ENCODE measurements at regions not wholly inside any gene's neighbourhood (a gene's known extent, or its start where the extent isn't known, plus 50 kb on each side); places are given as distances from the start of the nearest gene placed in this dataset.

GRCh38 chr6:147922799-147923198 lies 414.3 kb downstream of the SAMD5 start:
- FAIRE-seq = no peak
- Histone ChIP-seq H4K20me1 (replicated peaks in 1 of 2; ENCODE audit: control insufficient read depth in 1 of 2, insufficient read depth in 2 of 2, low read length in 2 of 2) (no peaks in the 10 kb centered on the region), H3K27me3 (replicated peaks in 1 of 4; ENCODE audit: control insufficient read depth in 3 of 4, extremely low read depth in 1 of 4, insufficient read depth in 3 of 4, low read length in 3 of 4) (no peaks in the 10 kb centered on the region), H2AK5ac (ENCODE audit: low read depth, low read length) (no peak overlapping the region), H3K4me2 (ENCODE audit: insufficient read depth in 1 of 2, low read depth in 2 of 2, low read length in 2 of 2) (no peak overlapping the region), H3K56ac (replicated peaks; ENCODE audit: insufficient read length, low read depth, low read length) (no peak overlapping the region), H4K91ac (replicated peaks; ENCODE audit: insufficient read length, low read length) (no peak overlapping the region), H3K4ac (replicated peaks; ENCODE audit: insufficient read length, low read depth, low read length) (no peak overlapping the region), H3K79me2 (ENCODE audit: control insufficient read depth in 1 of 2, insufficient read depth in 2 of 2, low read length in 2 of 2) (no peaks in the 10 kb centered on the region), H3K4me3 (ENCODE audit: extremely low read depth in 1 of 4, insufficient read depth in 2 of 4, low read depth in 3 of 4, low read length in 4 of 4) (no peak overlapping the region), H3K9me3 (ENCODE audit: insufficient read depth in 2 of 2, low read depth in 1 of 2, low read length in 1 of 2) (peaks cover 0 to 4% of the 10 kb centered on the region in 2 experiments; a peak in 1 of 4 replicates), H3K23me2 (ENCODE audit: low read depth, low read length) (no peaks in the 10 kb centered on the region), H3K23ac (ENCODE audit: insufficient read length) (no peak overlapping the region), H3K4me1 (replicated peaks in 1 of 4; ENCODE audit: control insufficient read depth in 3 of 4, insufficient read depth in 4 of 4, low read length in 3 of 4) (no peaks in the 10 kb centered on the region; a peak in 1 of 7 replicates), H4K8ac (ENCODE audit: extremely low read depth, insufficient read depth, low read length) (no peak overlapping the region), H2BK120ac (replicated peaks; ENCODE audit: low read depth, low read length) (no peak overlapping the region), H2BK12ac (ENCODE audit: low read depth, low read length) (no peak overlapping the region), H3K18ac (ENCODE audit: extremely low read depth, low read length) (no peak overlapping the region), H2BK5ac (ENCODE audit: low read depth, low read length) (no peak overlapping the region), H2BK15ac (ENCODE audit: low read length) (no peak overlapping the region), H3K9ac (replicated peaks in 1 of 4; ENCODE audit: extremely low read depth in 1 of 4, low read depth in 3 of 4, low read length in 3 of 4) (no peak overlapping the region), H3K79me1 (ENCODE audit: low read depth, low read length) (no peaks in the 10 kb centered on the region), H3K14ac (ENCODE audit: insufficient read length) (no peak overlapping the region), H2AFZ (ENCODE audit: low read length) (no peak overlapping the region), H3K36me3 (ENCODE audit: control insufficient read depth in 2 of 4, insufficient read depth in 4 of 4, low read length in 3 of 4) (no peaks in the 10 kb centered on the region), H2BK20ac (ENCODE audit: low read length) (no peak overlapping the region), H3K27ac (ENCODE audit: low read depth, low read length) (no peak overlapping the region), H4K5ac (ENCODE audit: insufficient read length, low read depth, low read length) (no peak overlapping the region)
- ChIA-PET CTCF (ENCODE audit: partially characterized antibody) (interaction anchor here (0.7 kb wide), 1 partner anchor 416 kb away, joined by 3 read pairs; no protein-coding TSS in a partner anchor), POLR2A (ENCODE audit: partially characterized antibody) (no interaction called here)
- 78% methylated on average over 7 of the region's 7 CpGs; no CpG with 5 or more reads in 1 of the 2 experiments for WGBS, 2 experiments (ENCODE audit: extremely low coverage in 1 of 2, insufficient coverage in 1 of 2, insufficient read length in 1 of 2, insufficient replicate concordance in 2 of 2, low coverage in 1 of 2, low lambda C conversion rate in 2 of 2, missing lambda C conversion rate in 1 of 2)
- no peak for TF ChIP-seq SIX5 (IDR thresholded peaks at IDR 0.05; ENCODE audit: low read depth, low read length)
- no peak for TF ChIP-seq RBBP5 (IDR thresholded peaks at IDR 0.05; ENCODE audit: borderline replicate concordance, low read depth, low read length)
- no peak for DNase-seq (ENCODE audit: low read depth in 1 of 2, low spot score in 2 of 2)

Measured in H1 (cell line).